HG02981 (cell line): ENCODE measurements at regions not wholly inside any gene's neighbourhood (a gene's known extent, or its start where the extent isn't known, plus 50 kb on each side); places are given as distances from the start of the nearest gene placed in this dataset.

Experiments
- ATAC-seq: cut with Tn5 transposase; IDR thresholded peaks from one replicate; pipeline ENCODE4 v1.9.1; 2021; ENCODE audit warnings: mild to moderate bottlenecking, moderate library complexity; ENCODE audit not compliant: unreplicated experiment

DNA sequence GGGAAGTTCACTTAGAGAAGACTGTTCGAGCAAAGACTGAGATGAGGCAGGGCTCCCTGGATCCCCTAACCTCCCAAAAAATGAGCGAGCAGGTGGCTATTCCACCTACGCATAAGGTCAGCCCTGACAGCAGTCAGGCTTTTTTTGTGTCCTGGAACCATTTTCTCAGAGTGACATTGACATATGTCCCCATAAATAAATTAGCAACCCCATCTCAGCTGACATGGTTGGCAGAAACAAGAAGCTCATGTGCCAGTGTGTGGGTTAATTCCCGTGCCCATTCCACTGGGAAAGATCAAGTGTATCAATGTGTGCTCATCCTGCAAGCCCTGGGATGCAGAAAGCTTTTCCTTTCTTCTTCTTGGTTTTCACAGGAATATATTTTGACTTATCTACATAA is 740.4 kb upstream of the CELF4 start:
- ATAC-seq = no peak

DNA sequence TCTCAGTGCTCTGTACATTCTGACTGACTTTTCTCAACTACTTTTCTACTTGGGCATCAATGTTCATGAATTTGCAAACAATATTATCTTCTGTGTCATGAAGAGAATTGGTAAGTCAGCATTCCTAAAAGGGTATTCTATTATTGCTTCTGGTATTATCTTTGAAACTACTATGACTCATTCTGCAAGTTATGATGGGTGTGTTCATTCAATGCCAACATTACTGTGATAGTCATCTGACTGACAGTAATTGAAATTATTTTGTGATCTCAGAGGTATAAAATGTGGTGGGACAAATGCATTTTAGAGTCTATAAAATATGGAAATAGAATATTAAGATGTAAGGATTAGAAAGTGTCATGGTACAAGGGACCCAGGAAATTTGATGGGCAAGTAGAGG is 736.0 kb upstream of the CELF4 start:
- ATAC-seq = no peak

DNA sequence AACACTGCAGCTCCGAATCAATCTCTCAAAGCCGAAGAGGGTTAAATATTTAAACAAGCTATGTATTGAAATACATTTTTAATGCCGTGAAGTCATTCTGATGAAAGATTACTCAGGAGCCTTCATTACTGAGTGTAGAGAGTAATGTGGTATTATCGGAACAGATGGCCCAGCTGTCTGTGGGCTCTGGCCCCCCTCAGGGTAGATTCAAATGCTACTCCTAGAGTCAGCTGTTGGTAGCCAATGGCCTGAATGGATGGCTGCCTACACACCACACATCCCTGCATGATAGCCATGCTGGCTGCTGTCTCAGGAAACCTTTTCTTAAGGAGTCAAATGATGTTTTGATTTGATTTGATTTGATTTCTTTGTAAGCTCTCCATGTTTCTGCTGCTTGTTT is 732.3 kb upstream of the CELF4 start:
- no peak for ATAC-seq

DNA sequence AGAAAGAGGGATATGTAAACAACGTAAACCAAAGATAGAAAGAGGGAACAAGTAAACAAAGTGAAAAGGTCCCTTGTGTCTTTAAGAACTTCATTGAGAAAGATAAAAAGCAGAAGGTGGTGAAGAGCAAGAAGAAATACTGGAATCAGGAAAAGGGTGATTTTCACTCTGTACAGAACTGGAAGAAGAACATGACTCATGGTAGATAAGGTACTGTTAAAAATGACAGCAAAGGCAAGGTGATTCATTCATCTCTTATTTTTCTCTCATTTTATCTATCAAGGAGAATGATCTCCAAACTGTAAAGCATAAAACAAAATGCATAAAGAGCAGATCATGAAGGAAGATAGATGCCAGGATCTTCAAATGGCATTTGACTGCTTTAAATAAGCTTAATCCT is 724.6 kb upstream of the CELF4 start:
- no peak for ATAC-seq

DNA sequence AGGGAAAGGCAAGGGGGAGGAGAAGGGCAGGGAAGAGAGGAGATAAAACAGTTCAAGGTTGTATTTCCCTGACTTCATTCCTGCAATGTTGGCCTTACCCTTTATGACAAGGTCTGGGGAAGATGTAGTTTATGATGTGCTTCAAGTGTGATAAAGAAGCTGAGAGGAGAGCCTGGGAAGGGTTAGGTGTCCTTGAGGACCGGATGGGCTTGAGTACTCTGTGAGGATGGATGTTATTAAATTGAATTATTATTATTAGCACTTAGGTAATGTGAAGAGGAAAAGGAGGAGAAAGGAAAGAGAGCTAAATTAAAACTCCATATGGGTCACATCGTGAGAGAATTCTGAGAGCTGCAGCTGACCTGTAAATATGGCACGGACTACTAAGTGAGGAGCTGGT is 719.4 kb upstream of the CELF4 start:
- ATAC-seq = no peak

DNA sequence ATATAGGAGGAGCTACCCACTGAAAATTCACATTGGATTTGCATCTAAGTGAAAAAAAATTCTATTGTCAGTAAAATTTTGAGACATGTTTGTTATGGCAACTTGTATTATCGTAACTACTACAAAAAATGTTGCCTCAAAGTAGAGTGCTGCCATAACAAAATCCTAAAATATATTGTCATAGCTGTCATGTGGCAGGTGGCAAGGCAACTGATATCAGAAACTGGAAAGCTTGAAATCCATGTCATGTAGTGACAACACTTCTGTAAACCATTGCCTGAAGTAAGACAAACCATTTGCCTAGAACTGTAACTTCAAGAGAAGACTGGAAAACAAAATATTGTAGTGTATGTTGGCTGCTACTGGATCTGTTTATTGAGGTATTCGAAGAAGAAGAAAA is 697.5 kb upstream of the CELF4 start:
- no peak for ATAC-seq

DNA sequence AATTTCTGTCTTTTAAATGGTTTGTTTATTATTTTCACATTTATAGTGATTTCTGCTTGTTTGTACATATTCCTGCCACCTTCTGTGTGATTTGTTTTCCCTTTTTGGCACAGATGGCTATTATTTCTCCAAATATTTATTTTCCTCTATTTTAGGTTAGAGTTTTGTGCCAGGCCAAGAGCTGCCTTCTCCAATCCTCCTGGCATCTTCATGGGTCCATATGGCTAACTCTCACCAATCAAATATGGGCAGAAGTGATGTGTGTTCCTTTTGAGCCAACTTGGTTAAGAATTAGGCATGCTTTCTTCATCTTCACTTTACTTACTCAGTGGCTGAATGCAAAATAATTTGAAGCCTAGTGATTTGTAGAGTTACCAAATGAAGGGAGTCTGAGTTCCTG is 697.1 kb upstream of the CELF4 start:
- no peak for ATAC-seq

DNA sequence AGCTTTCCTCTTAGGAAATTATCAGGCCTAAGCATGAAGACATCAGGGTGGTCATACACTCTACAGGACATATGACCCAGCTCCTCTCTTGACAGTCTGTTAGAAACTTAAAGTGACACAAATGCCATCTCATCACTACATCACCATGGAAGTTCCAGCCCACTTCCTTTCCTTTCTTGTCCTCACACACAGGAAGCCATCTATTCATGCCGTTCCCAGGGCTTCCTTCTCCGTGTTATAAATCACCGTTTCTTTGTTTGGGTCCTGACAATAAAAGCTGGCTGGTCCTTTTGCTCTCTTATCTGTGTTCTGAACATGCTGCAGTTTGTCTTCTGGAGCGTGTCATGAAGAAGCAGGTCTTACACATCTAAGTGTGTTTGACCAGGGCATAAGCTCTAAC is 692.1 kb upstream of the CELF4 start:
- ATAC-seq = no peak

DNA sequence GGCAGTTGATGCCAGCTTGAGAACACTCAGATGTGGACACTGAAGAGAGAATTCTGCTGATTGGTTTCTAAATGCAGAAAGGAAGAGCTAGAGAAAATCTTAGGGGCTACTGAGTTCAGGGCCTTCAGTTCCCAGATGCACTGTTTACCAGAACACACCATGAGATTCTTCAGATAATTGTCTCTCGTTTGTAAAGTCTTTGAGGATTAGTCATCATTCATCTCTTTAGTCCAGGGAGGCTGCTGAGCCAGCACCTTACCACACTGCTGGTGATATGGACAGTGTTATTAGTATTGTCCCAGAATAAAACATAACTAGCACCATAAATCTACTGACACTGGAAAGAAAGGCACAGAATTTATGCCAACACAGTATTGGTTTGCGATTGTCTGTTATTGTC is 690.8 kb upstream of the CELF4 start:
- ATAC-seq = no peak

DNA sequence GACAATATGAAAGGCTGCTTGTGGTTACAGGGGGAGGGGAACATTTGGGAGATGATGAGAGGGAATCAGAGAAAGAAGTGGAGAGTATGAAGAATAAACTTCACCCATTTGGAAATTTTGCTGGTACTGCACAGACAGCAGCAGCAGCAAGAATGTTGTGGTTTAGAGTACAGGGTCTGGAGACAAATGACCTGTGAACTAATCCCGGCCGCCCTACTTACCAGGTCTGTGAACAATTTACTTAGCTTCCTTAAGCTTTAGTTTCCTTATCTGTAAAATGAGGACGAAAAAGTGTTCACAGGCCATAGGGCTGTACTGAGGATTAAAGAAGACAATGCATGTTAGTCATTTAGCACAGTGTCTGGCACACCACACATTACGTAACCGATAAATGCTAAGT is 685.4 kb upstream of the CELF4 start:
- ATAC-seq = no peak

DNA sequence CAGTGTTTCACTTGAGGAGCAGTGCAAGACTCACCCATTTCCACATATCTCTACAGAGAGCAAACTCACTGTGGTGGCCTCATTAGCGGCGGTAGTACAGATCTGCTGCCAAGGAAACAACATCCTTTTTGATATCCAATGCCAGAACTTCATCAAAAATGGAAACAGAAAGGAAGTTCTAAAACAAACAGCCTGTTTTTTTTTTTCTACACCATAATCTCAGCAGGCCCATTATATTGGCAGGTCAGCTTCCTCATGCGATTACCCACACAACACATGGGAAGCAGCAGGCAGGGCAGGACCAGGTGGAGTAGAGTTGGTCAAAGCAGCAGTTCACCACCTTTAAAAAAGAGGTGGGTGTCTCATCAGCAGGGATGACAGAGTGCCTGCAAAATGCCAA is 678.9 kb upstream of the CELF4 start:
- no peak for ATAC-seq

DNA sequence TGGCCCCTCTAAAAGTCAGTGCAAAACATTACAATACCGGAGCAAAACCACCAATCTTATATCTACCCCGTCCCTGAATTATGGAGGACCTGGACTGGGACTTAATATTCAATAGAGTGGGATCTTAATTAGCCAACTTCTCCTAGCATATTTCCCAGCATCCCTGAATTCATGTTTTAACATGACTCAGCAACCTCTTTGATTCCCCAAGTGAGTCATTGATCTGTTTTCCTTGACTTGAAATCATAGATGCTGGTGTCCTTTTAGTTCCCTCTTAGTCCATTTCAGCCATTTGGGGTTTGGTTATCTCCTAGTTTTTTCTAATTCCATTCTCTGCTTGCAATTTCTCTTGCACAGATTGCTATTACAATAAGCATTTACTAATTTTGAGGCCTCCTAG is 677.7 kb upstream of the CELF4 start:
- no peak for ATAC-seq

DNA sequence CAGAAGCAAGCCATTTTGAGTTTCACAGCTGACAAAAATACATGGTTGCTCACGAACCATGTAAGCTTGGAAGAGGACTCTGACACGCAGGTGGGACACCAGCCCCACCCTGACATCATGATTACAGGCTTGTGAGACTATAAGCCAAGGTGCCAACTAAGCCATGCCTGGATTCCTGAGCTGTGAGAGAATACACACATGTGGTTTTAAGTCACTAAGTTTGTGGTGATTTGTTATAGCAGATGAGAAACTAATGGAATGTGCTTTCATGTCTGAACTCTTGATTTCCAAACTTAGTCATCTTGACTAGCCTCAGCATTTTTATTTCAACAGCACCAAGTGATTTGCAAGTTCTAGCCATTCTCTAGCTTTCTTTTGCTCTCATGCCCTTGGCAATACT is 676.1 kb upstream of the CELF4 start:
- ATAC-seq = no peak

DNA sequence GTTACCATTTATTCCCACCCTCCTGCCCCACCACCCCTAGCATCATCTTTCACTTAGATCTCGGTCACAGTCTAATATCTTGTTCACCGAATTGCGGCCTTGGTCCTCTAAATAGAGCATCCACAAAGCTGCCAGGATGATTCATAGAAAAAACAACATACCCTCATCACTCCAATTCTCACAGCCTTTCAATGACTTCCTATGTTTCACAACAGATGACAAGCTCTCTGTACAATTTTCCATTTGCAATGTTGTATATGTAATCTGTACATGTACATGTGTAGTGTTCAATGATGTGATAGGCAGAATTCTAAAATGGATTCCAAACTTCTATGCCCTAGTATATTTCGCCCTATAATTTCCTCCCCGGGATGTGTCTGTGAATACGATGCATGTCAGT is 675.6 kb upstream of the CELF4 start:
- ATAC-seq = no peak

DNA sequence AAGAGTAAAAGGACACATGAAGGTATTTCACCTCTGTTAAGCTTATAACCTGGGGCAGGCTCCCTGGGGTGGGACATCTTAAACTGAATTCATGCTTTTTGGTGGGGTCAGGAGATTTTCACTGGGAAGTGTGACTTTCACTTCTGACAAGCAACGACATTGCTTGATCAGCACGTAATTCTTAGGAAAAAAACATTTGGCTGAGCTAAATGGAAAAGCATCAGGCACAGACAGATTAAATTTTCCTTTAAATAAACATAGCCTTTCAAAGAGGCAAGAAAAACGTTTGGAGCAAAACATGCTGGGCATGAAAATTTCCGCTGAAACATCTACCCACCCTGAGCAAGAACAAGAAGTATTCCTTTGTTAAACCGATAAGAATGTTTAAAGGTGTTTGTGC is 674.0 kb upstream of the CELF4 start:
- no peak for ATAC-seq

DNA sequence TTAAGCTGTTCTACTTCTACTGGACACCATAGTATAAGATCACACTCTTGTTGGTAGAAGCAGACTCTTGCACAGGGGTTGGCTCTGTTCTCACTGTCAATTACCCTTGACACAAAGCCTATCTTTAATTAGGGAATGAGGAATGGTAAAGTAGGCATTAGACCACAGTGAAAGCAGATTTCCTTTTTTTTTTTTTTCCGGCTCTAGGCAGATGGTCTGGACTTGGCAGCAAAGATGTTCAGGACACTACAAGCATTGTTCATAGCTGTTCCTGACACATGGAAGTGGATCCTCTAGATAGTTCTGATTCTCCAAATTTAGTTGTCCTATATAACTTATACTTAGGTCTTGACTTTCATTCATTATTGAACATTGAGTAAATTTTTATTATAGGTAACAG is 672.2 kb upstream of the CELF4 start:
- ATAC-seq = no peak

DNA sequence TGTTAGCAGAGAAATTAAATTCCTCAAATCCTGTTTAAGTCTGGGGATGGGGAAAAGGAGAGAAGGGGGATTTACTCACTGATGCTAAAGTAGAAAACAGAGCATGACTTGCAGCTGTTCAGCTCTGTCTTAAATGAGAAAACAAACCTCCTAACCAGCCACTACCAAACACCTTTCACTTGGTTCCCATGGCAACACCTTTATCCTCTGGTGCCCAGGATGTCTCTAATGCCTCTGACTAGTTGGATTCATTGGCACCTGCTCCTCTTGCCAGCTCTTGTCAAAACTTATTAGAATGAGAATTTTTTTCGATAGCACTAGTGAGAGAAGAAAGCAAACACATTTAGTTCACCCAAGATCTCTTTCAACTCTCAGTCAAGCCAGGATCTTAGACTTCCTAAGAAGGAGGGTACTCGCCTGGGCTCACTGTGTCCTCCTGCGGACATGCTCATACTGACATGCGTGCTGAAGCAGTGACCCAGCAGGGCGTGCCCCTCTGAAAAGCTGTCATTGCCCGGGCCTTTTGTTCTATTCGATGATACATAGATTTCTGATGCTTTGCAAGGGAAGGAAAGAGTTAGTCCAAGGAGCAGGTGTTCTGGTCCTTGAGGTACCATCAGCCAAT is 656.0 kb upstream of the CELF4 start:
- ATAC-seq = no peak

DNA sequence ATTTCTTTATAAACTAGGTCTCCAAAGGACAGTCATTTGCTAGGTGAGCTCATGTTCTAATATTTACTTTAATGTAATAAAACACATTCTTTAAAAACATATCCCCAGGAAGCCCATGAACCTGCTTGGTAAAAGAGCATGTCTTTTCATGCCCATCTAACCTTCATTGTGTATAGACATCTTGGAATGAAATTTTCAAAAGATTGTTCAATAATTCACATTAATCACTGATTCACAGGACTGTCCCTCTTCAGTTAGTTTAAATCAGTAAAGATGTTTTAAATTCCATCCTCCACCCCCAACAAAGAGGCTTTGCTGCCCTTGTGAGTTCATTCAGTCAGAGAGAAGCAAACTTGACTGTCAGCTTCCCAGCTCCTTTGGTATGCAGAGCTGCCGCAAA is 633.4 kb upstream of the CELF4 start:
- no peak for ATAC-seq

DNA sequence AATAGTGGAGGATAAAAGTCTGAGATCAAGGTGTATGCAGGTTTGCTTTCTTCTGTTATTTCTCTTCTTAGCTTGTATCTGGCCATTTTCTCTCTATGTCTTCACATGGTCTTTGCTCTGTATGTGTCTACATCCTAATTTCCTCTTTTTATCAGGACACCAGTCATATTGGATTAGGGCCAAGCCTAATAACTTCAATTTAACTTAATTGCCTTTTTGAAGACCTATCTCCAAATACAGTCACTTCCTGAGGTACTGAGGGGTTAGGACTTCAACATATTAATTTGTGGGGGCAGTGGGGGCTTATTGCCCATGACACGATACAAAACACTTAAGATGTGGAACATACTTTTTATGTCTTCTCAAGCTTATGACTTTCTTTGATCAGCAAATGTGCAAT is 632.9 kb upstream of the CELF4 start:
- ATAC-seq = no peak

DNA sequence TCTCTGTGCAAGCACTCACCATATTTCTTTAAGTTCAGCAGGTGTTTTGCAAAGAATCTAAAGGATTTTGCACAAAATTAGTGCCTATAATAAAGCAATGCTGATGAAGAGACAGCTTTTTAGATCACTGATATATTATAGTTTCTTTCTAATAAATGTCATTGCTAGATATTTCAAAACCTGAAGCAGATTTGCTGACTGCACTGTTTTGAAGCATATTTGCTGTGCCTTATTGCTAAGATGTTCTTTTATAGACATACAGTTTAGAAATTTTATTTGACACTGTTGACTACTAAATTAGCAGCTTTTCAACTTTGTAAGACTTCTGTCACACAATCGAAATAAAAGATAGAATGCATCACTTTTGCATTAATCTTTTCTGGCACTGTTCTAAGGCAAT is 620.9 kb upstream of the CELF4 start:
- no peak for ATAC-seq

DNA sequence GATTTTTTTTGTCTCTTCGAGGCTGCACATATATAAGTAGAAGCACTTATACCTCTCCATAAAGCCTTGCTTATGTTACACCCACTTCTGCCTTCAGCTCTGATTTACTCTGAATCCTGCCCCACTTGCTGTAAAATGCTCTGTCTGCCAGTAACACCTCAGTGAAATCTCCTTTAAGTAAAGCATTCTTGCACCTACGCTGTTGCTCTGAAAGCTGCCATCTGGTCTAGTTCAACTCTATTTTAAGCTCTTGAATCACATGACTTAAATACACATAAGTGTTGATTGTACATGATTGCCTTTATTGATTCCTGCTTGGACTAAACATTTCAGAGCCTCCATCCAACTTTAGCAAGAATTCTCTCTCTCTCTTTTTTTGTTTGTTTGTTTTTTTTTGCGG is 609.0 kb upstream of the CELF4 start:
- ATAC-seq = no peak

DNA sequence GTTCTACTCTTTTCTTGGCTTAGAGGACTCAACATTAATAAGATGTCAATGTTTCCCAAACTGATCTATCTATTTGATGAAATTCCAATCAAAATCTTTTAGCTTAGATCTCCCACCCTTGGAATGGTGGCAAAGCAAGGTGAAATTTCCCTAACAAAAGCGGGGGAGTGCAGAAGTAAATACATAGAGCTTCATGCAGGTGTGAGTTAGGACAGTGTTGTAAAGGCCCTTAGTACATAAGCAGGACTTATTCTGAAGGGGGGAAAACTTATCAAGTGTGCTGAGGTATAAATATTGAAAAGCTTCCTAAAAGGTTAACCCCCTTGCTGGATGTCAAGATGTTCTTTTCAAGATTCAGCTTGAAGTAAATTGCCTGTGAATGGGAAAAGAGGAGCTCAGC is 608.6 kb upstream of the CELF4 start:
- ATAC-seq = no peak

DNA sequence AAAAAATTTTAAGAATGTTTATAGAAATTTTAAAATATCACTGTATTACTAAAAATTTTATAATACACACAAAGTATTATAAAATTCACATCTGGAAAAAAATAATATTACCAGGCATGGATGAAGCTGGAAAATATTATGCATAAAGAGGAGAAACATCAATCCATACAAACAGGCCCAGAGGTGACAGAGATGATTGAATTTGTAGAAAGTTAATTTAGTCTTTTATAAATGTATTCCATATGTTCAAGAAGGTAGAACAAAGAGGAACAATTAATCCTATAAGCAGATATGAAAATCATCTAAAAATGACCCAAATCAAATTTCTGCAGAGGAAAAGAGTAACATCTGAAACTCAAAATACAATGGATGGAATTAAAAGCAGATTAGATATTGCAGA is 605.2 kb upstream of the CELF4 start:
- no peak for ATAC-seq

DNA sequence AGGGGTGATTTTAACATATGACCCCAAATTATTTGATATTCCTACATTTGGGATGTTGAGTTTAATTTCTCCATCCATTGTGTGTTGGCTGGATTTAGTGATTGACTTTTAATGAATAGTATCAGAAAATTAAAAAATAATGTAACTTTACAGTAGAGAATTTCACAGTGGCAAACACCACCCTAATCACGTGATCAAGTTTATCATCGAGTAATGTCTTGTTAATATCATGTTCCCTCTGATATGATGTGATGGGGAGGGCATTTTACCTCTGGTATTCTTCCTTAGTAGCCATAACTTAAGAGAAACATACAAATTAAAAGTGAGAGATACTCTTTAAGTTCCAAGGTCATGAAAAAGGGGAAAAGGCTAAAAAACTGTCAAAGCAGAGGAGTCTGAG is 602.0 kb upstream of the CELF4 start:
- no peak for ATAC-seq
